ENCODE measurements at regions not wholly inside any gene's neighbourhood (a gene's known extent, or its start where the extent isn't known, plus 50 kb on each side); places are given as distances from the start of the nearest gene placed in this dataset.

DNA sequence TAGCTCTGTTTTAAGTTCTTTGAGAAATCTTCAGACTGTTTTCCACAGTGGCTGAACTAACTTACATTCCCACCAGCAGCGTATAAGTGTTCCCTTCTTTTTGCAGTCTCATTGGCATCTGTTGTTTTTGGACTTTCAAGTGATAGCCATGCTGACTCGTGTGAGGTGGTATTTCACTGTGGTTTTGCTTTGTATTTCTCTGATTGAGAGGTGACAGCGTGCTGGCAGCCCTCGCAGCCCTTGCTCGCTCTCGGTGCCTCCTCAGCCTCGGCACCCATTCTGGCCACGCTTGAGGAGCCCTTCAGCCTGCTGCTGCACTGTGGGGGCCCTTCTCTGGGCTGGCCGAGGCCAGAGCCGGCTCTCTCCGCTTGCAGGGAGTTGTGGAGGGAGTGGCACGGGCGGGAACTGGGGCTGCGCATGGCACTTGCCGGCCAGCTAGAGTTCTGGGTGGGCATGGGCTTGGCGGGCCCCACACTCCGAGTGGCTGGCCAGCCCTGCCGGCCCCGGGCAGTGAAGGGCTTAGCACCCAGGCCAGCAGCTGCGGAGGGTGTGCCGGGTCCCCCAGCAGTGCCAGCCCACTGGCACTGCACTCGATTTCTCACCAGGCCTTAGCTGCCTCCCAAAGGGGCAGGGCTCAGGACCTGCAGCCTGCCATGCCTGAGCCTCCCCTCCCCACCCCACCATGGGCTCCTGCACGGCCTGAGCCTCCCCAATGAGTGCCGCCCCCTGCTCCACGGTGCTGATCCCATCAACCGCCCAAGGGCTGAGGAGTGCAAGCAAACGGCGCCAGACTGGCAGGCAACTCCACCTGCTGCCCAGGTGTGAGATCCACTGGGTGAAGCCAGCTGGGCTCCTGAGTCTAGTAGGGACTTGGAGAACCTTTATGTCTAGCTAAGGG is 151.8 kb downstream of the IRS1 start:
- Histone ChIP-seq H3K36me3 (no peaks in the 10 kb centered on the region), H3K9me3 (no peaks in the 10 kb centered on the region), H3K4me1 (ENCODE audit: control insufficient read depth in 1 of 2, insufficient read depth in 1 of 2, low read depth in 1 of 2, low read length in 1 of 2) (peaks cover 7% of the 10 kb centered on the region in 2 experiments), H3K27me3 (peaks cover 68% of the 10 kb centered on the region), H3K4me3 (ENCODE audit: low read depth in 1 of 2, low read length in 1 of 2) (no peak overlapping the region), H3K27ac (no peak overlapping the region)
- TF ChIP-seq CTCF (IDR thresholded peaks at IDR 0.05) = no peak

- H3K36me3 ChIP-seq = no peaks in the 10 kb centered on the region
- no peak overlapping the region for H3K4me3 ChIP-seq (ENCODE audit: low read depth in 1 of 2, low read length in 1 of 2)
- H3K27me3 ChIP-seq = peaks cover 39% of the 10 kb centered on the region
- H3K4me1 ChIP-seq (ENCODE audit: control insufficient read depth in 1 of 2, insufficient read depth in 1 of 2, low read depth in 1 of 2, low read length in 1 of 2) = no peaks in the 10 kb centered on the region
- TF ChIP-seq CTCF (IDR thresholded peaks at IDR 0.05) = no peak
- H3K9me3 ChIP-seq = no peaks in the 10 kb centered on the region
- no peak overlapping the region for H3K27ac ChIP-seq
Observed at GRCh38 chr2:226644399-226644865, 155.2 kb downstream of the IRS1 start.

- no peak for TF ChIP-seq CTCF (IDR thresholded peaks at IDR 0.05)
- Histone ChIP-seq H3K9me3 (no peaks in the 10 kb centered on the region), H3K4me1 (ENCODE audit: control insufficient read depth in 1 of 2, insufficient read depth in 1 of 2, low read depth in 1 of 2, low read length in 1 of 2) (no peaks in the 10 kb centered on the region), H3K27ac (no peak overlapping the region), H3K36me3 (no peaks in the 10 kb centered on the region), H3K27me3 (peaks cover 36% of the 10 kb centered on the region), H3K4me3 (ENCODE audit: low read depth in 1 of 2, low read length in 1 of 2) (no peak overlapping the region)
Observed at GRCh38 chr2:226643946-226644282, 155.7 kb downstream of the IRS1 start.

GRCh38 chr2:226643030-226643945 is 156.3 kb downstream of the IRS1 start:
- no peak for TF ChIP-seq CTCF (IDR thresholded peaks at IDR 0.05)

GRCh38 chr2:226641008-226641407 is 158.6 kb downstream of the IRS1 start:
- no peak for TF ChIP-seq CTCF (IDR thresholded peaks at IDR 0.05)
- Histone ChIP-seq H3K27ac (no peak overlapping the region), H3K4me1 (ENCODE audit: control insufficient read depth in 1 of 2, insufficient read depth in 1 of 2, low read depth in 1 of 2, low read length in 1 of 2) (no peaks in the 10 kb centered on the region), H3K4me3 (ENCODE audit: low read depth in 1 of 2, low read length in 1 of 2) (no peak overlapping the region), H3K9me3 (no peaks in the 10 kb centered on the region), H3K36me3 (no peaks in the 10 kb centered on the region), H3K27me3 (peaks cover 30% of the 10 kb centered on the region)

More at GRCh38 chr2:226643030-226643945, 156.3 kb downstream of the IRS1 start:
- Histone ChIP-seq H3K36me3 (no peaks in the 10 kb centered on the region), H3K4me3 (ENCODE audit: low read depth in 1 of 2, low read length in 1 of 2) (no peak overlapping the region), H3K27me3 (peaks cover 36% of the 10 kb centered on the region), H3K4me1 (ENCODE audit: control insufficient read depth in 1 of 2, insufficient read depth in 1 of 2, low read depth in 1 of 2, low read length in 1 of 2) (no peaks in the 10 kb centered on the region), H3K27ac (no peak overlapping the region), H3K9me3 (no peaks in the 10 kb centered on the region)

Data from neutrophil (primary cell).